Superior temporal gyrus (tissue), 1 donor: ENCODE measurements at regions not wholly inside any gene's neighbourhood (a gene's known extent, or its start where the extent isn't known, plus 50 kb on each side); places are given as distances from the start of the nearest gene placed in this dataset.
"Not testable (repeated sequence)": the region's sequence is repeated elsewhere in the genome, so short reads cannot be mapped to it uniquely, and the experiment has no call there.

Experiments used
- DNase-seq: peaks from one replicate; pipeline ENCODE4 v3.0.0-alpha.2; 2016; ENCODE audit errors: extremely low spot score

- no peak for DNase-seq
Measured at GRCh38 chr4:66840178-66840577, 705.1 kb downstream of the CENPC start.

GRCh38 chr4:66837279-66837922 is 707.9 kb downstream of the CENPC start:
- no peak for DNase-seq

GRCh38 chr4:66829310-66829709 is 716.0 kb downstream of the CENPC start:
- no peak for DNase-seq

GRCh38 chr4:66820681-66821080 is 724.6 kb downstream of the CENPC start:
- DNase-seq = no peak

GRCh38 chr4:66814277-66814676 is 731.0 kb downstream of the CENPC start:
- no peak for DNase-seq

- no peak for DNase-seq
Measured at GRCh38 chr4:66805582-66805981, 739.7 kb downstream of the CENPC start.

- DNase-seq = no peak
Measured at GRCh38 chr4:66804979-66805378, 740.3 kb downstream of the CENPC start.

GRCh38 chr4:66797608-66798007 is 747.7 kb downstream of the CENPC start:
- DNase-seq = no peak

- DNase-seq = no peak
Measured at GRCh38 chr4:66795724-66796123, 749.6 kb downstream of the CENPC start.

- DNase-seq = no peak
Measured at GRCh38 chr4:66794390-66795034, 750.8 kb downstream of the CENPC start.

GRCh38 chr4:66791686-66792085 is 753.6 kb downstream of the CENPC start:
- no peak for DNase-seq

- no peak for DNase-seq
Measured at GRCh38 chr4:66785479-66785878, 759.8 kb downstream of the CENPC start.

GRCh38 chr4:66782751-66783150 is 762.6 kb downstream of the CENPC start:
- DNase-seq = not testable (repeated sequence)

GRCh38 chr4:66777097-66777496 is 768.2 kb downstream of the CENPC start:
- DNase-seq = no peak

GRCh38 chr4:66769441-66769840 is 775.9 kb downstream of the CENPC start:
- DNase-seq = no peak

GRCh38 chr4:66767442-66767841 is 777.9 kb downstream of the CENPC start:
- no peak for DNase-seq

GRCh38 chr4:66766557-66766956 is 778.7 kb downstream of the CENPC start:
- no peak for DNase-seq

GRCh38 chr4:66750273-66750672 is 795.0 kb downstream of the CENPC start:
- DNase-seq = no peak

- not testable (repeated sequence) for DNase-seq
Measured at GRCh38 chr4:66746918-66747317, 798.4 kb downstream of the CENPC start.

GRCh38 chr4:66741081-66741480 is 804.2 kb downstream of the CENPC start:
- no peak for DNase-seq

GRCh38 chr4:66736606-66737005 is 808.7 kb downstream of the CENPC start:
- peak; percentile 69 for DNase-seq

- no peak for DNase-seq
Measured at GRCh38 chr4:66728280-66728679, 817.0 kb downstream of the CENPC start.

- not testable (repeated sequence) for DNase-seq
Measured at GRCh38 chr4:66712301-66712921, 832.9 kb downstream of the CENPC start.
